ENCODE measurements at regions not wholly inside any gene's neighbourhood (a gene's known extent, or its start where the extent isn't known, plus 50 kb on each side); places are given as distances from the start of the nearest gene placed in this dataset.

DNA sequence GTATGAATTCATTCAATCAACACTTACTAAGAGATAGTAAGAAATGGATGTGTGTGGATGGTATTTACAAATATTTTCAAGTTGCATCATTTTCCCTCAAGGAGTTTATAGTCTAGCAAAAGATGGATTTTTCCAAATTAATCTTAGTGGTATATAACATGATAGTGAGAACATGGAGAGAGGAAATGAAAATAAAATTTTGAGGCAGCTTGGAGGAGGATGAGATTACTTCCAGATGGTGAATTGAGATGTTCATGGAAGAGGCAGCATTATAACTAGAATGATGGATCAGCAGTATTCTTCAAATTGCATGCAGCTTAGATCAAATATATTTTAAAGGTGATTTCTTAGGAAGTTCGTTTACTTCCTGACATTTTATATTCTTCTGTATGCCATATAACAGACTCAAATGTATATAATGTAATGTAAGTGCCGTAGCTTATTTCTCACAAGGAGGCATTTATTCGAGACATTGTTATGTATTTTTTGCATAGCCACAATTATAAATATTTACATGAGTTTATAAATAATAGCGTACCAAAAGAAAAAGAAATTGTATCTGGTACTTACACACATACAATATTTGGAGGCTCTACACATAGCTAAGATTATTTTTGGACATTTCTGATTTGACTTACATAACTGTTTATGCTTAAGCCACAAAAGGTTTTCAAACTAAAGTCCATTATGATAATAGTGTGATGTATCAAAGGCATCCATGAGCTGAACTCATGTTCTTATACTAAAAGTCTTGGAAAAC is 439.4 kb downstream of the SPRY1 start:
- TF ChIP-seq, protein P1, sequence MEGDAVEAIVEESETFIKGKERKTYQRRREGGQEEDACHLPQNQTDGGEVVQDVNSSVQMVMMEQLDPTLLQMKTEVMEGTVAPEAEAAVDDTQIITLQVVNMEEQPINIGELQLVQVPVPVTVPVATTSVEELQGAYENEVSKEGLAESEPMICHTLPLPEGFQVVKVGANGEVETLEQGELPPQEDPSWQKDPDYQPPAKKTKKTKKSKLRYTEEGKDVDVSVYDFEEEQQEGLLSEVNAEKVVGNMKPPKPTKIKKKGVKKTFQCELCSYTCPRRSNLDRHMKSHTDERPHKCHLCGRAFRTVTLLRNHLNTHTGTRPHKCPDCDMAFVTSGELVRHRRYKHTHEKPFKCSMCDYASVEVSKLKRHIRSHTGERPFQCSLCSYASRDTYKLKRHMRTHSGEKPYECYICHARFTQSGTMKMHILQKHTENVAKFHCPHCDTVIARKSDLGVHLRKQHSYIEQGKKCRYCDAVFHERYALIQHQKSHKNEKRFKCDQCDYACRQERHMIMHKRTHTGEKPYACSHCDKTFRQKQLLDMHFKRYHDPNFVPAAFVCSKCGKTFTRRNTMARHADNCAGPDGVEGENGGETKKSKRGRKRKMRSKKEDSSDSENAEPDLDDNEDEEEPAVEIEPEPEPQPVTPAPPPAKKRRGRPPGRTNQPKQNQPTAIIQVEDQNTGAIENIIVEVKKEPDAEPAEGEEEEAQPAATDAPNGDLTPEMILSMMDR (IDR thresholded peaks at IDR 0.05), result no peak
- no peak for TF ChIP-seq EZH2 (IDR thresholded peaks at IDR 0.05; ENCODE audit: borderline replicate concordance, insufficient read depth, low read depth, low read length, poor library complexity, severe bottlenecking)

Data from B cell (primary cell).